HCT116 (cell line): ENCODE measurements at regions not wholly inside any gene's neighbourhood (a gene's known extent, or its start where the extent isn't known, plus 50 kb on each side); places are given as distances from the start of the nearest gene placed in this dataset.
A peak's percentile ranks its signal among the peaks of the same experiment; 100 is the strongest.

Source experiments
- ATAC-seq: fragments of 200-7000 bp; cut with Tn5 transposase; 2 replicates; pipeline ENCODE4 v1.9.1; 2020; ENCODE audit warnings: mild to moderate bottlenecking, moderate library complexity
- BruUV-seq: library from RNA; stranded (reverse); fragments of 400-500 nt; replicated peaks from 2 replicates; lab custom pipeline; 2021; lab: Mats Ljungman, UMichigan
- CTCF ChIA-PET: fragments of 300-600 bp; sonication (Branson Sonifier 250); formaldehyde crosslinking; loops from one replicate; lab custom pipeline; 2021; ENCODE audit warnings: antibody characterized with exemption; lab: Charles Lee
- POLR2A ChIA-PET: fragments of 300-600, 350-600 bp; sonication (Branson Sonifier 250); formaldehyde crosslinking; loops from one replicate; lab custom pipeline; 2021; ENCODE audit warnings: antibody characterized with exemption; lab: Charles Lee
- RAD21 ChIA-PET, 2 experiments: fragments of 300-600 bp; sonication (Branson Sonifier 250); formaldehyde crosslinking; loops; one replicate each; lab custom pipeline; 2023; ENCODE audit warnings: low total read pairs in 2 of 2; ENCODE audit not compliant: uncharacterized antibody in 2 of 2, unreplicated experiment in 2 of 2, low non-redundant PET in 1 of 2; lab: Charles Lee
- DNase-seq: peaks from one replicate; pipeline ENCODE4 v3.0.0-alpha.2; 2010; ENCODE audit warnings: low read depth, low spot score
- H2AFZ ChIP-seq: fragments of 200-600 bp; shearing (Covaris generic), sonication (generic); 2 replicates; pipeline ENCODE4 v1.6.1; 2017; ENCODE audit warnings: low read depth, mixed run types, mixed read lengths, antibody characterized with exemption, low read length; ENCODE audit not compliant: poor library complexity, severe bottlenecking
- H3K27ac ChIP-seq: 2 replicates; pipeline ENCODE4 v1.5.1; 2012; ENCODE audit warnings: low read depth, low read length
- H3K27me3 ChIP-seq: fragments of 200-600 bp; sonication (generic); 2 replicates; pipeline ENCODE4 v1.6.1; 2016; ENCODE audit warnings: mixed run types, low read length, mixed read lengths; ENCODE audit not compliant: insufficient read depth
- H3K36me3 ChIP-seq, 2 experiments: fragments of 200-500 bp in 1 of 2; fragments of 200-600 bp in 1 of 2; sonication (Bioruptor generic) in 1 of 2; sonication (generic) in 1 of 2; 2 replicates each; pipeline versions ENCODE4 v1.5.1 to v1.6.1; 2014 to 2016; ENCODE audit warnings: low read length in 2 of 2, inconsistent platforms in 1 of 2, mixed read lengths in 1 of 2, mixed run types in 1 of 2; ENCODE audit not compliant: insufficient read depth in 2 of 2, control insufficient read depth in 1 of 2
- H3K4me1 ChIP-seq, 2 experiments: fragments of 200-600 bp in 1 of 2; sonication (generic) in 1 of 2; 2 replicates each; pipeline versions ENCODE4 v1.5.1 to v1.6.1; 2012 to 2017; ENCODE audit warnings: low read length in 2 of 2, inconsistent platforms in 1 of 2, mild to moderate bottlenecking in 1 of 2, mixed read lengths in 1 of 2, mixed run types in 1 of 2, moderate library complexity in 1 of 2; ENCODE audit not compliant: insufficient read depth in 2 of 2, control insufficient read depth in 1 of 2
- H3K4me2 ChIP-seq: fragments of 200-600 bp; sonication (generic); 2 replicates; pipeline ENCODE4 v1.6.1; 2017; ENCODE audit warnings: mixed run types, low read length, mixed read lengths
- H3K4me3 ChIP-seq, 2 experiments: fragments of 200-600 bp in 1 of 2; sonication (generic) in 1 of 2; replicated peaks in 1 of 2; 2 replicates each; pipeline ENCODE4 v1.5.1; 2011 to 2016; ENCODE audit warnings: low read length in 2 of 2, control low read depth in 1 of 2, low read depth in 1 of 2, mild to moderate bottlenecking in 1 of 2, mixed read lengths in 1 of 2, mixed run types in 1 of 2
- H3K79me2 ChIP-seq: fragments of 200-600 bp; sonication (generic); 2 replicates; pipeline ENCODE4 v1.6.1; 2017; ENCODE audit warnings: mild to moderate bottlenecking, mixed run types, low read length, moderate library complexity, mixed read lengths; ENCODE audit not compliant: insufficient read depth
- H3K9ac ChIP-seq: fragments of 200-600 bp; sonication (generic); 2 replicates; pipeline ENCODE4 v1.6.1; 2016; ENCODE audit warnings: low read length, mixed read lengths
- H3K9me2 ChIP-seq: fragments of 200-600 bp; sonication (generic), shearing (Covaris generic); 2 replicates; pipeline ENCODE4 v1.6.1; 2017; ENCODE audit warnings: mixed run types, mild to moderate bottlenecking, moderate library complexity; ENCODE audit not compliant: insufficient read depth
- H3K9me3 ChIP-seq, 2 experiments: fragments of 200-500 bp in 1 of 2; fragments of 200-600 bp in 1 of 2; sonication (Bioruptor generic) in 1 of 2; sonication (generic) in 1 of 2; 2 replicates each; pipeline ENCODE4 v1.6.1; 2014 to 2017; ENCODE audit warnings: low read length in 2 of 2, mixed read lengths in 2 of 2, inconsistent platforms in 1 of 2, low read depth in 1 of 2, mild to moderate bottlenecking in 1 of 2, mixed run types in 1 of 2, moderate library complexity in 1 of 2; ENCODE audit not compliant: control insufficient read depth in 1 of 2, insufficient read depth in 1 of 2
- H4K20me1 ChIP-seq: fragments of 200-600 bp; sonication (generic), shearing (Covaris generic); 2 replicates; pipeline ENCODE4 v1.6.1; 2017; ENCODE audit warnings: mixed run types, mild to moderate bottlenecking, moderate library complexity; ENCODE audit not compliant: insufficient read depth
- ATF3 ChIP-seq: IDR thresholded peaks from 2 replicates; pipeline ENCODE4 v1.6.1; 2012
- CBX3 ChIP-seq: IDR thresholded peaks from 2 replicates; pipeline ENCODE4 v1.6.1; 2012; ENCODE audit warnings: low read depth
- CEBPB ChIP-seq: IDR thresholded peaks from 2 replicates; pipeline ENCODE4 v1.6.1; 2012; ENCODE audit warnings: low read depth
- CTCF ChIP-seq, 3 experiments: fragments of 200-600 bp in 1 of 3; sonication (generic) in 1 of 3; IDR thresholded peaks in 2 of 3; conservative IDR thresholded peaks in 1 of 3; 2 replicates each; pipeline ENCODE4 v1.5.1; 2012 to 2017; ENCODE audit warnings: low read depth in 2 of 3, low read length in 2 of 3, antibody characterized with exemption in 1 of 3, borderline replicate concordance in 1 of 3, control low read depth in 1 of 3, mild to moderate bottlenecking in 1 of 3, mixed read lengths in 1 of 3, mixed run types in 1 of 3, moderate library complexity in 1 of 3; ENCODE audit not compliant: insufficient read depth in 1 of 3
- EGR1 ChIP-seq: IDR thresholded peaks from 2 replicates; pipeline ENCODE4 v1.6.1; 2012; ENCODE audit warnings: low read depth
- EZH2 ChIP-seq: fragments of 200-600 bp; sonication (generic); IDR thresholded peaks from 2 replicates; pipeline ENCODE4 v1.6.1; 2017; ENCODE audit warnings: antibody characterized with exemption, mixed run types
- FOSL1 ChIP-seq: IDR thresholded peaks from 2 replicates; pipeline ENCODE4 v1.6.1; 2012; ENCODE audit warnings: low read depth
- JUND ChIP-seq: IDR thresholded peaks from 2 replicates; pipeline ENCODE4 v1.6.1; 2012
- POLR2A ChIP-seq: IDR thresholded peaks from 2 replicates; pipeline ENCODE4 v1.7.0; 2011; ENCODE audit warnings: borderline replicate concordance; ENCODE audit not compliant: insufficient read depth, insufficient read length; ENCODE audit errors: extremely low read depth
- POLR2AphosphoS5 ChIP-seq: IDR thresholded peaks from 2 replicates; pipeline ENCODE4 v1.6.1; 2011; ENCODE audit warnings: mild to moderate bottlenecking, low read depth, low read length, moderate library complexity
- RAD21 ChIP-seq: IDR thresholded peaks from 2 replicates; pipeline ENCODE4 v1.6.1; 2012; ENCODE audit warnings: low read depth, mild to moderate bottlenecking
- SIN3A ChIP-seq: IDR thresholded peaks from 2 replicates; pipeline ENCODE4 v1.6.1; 2012; ENCODE audit warnings: low read depth
- SP1 ChIP-seq: IDR thresholded peaks from 2 replicates; pipeline ENCODE4 v1.6.1; 2012; ENCODE audit warnings: low read depth
- SRF ChIP-seq: IDR thresholded peaks from 2 replicates; pipeline ENCODE4 v1.6.1; 2012; ENCODE audit warnings: low read depth
- TCF7L2 ChIP-seq: IDR thresholded peaks from 2 replicates; pipeline ENCODE4 v1.7.0; 2011; ENCODE audit warnings: borderline replicate concordance, inconsistent platforms; ENCODE audit not compliant: insufficient read depth, insufficient read length; ENCODE audit errors: extremely low read depth
- YY1 ChIP-seq: IDR thresholded peaks from 2 replicates; pipeline ENCODE4 v1.6.1; 2011; ENCODE audit warnings: low read length, low read depth, moderate library complexity, mild to moderate bottlenecking; ENCODE audit not compliant: insufficient replicate concordance; ENCODE audit errors: extremely low read depth
- ZBTB33 ChIP-seq: IDR thresholded peaks from 2 replicates; pipeline ENCODE4 v1.6.1; 2011; ENCODE audit warnings: mild to moderate bottlenecking, low read length, moderate library complexity; ENCODE audit not compliant: insufficient replicate concordance; ENCODE audit errors: extremely low read depth
- ZFX ChIP-seq: fragments of 450-650 bp; IDR thresholded peaks from 2 replicates; pipeline ENCODE4 v1.6.1; 2017
- ZNF274 ChIP-seq: fragments of 200-500 bp; sonication (Bioruptor generic); IDR thresholded peaks from 2 replicates; pipeline ENCODE4 v1.6.1; 2014; ENCODE audit warnings: mild to moderate bottlenecking, low read depth, low read length, inconsistent platforms
- intact Hi-C: fragments of 100-400 bp; cut with micrococcal nuclease; formaldehyde crosslinking; loops from 2 replicates; pipeline ENCODE4 v1.10.0; 2022
- TF ChIP-seq, protein P1 (sequence below): IDR thresholded peaks from 2 replicates; pipeline ENCODE4 v1.6.1; 2012; ENCODE audit warnings: low read depth

- RAD21 ChIA-PET = no interaction called here
- CTCF ChIA-PET = no interaction called here
- Histone ChIP-seq H3K9me3 (no peaks in the 10 kb centered on the region; a peak in 1 of 4 replicates), H3K9ac (0 out of 2 replicates have a peak overlapping the region, but pooled peaks have one; percentile 3), H3K79me2 (no peaks in the 10 kb centered on the region), H3K27ac (peak overlapping the region; percentile 64), H4K20me1 (no peaks in the 10 kb centered on the region), H3K27me3 (no peaks in the 10 kb centered on the region), H2AFZ (peak overlapping the region; percentile 68), H3K9me2 (no peaks in the 10 kb centered on the region), H3K4me1 (peaks cover 12 to 18% of the 10 kb centered on the region in 2 experiments), H3K4me2 (peak overlapping the region; percentile 61), H3K4me3 (no peak overlapping the region), H3K36me3 (no peaks in the 10 kb centered on the region)
- intact Hi-C loops = no loop called here
- no TSS peak for BruUV-seq
- ATAC-seq (peak; percentile 99), DNase-seq (peak; percentile 86)
- POLR2A ChIA-PET = no interaction called here
- TF ChIP-seq POLR2A (no peak), ZFX (no peak), FOSL1 (peak; percentile 99), TCF7L2 (peak; percentile 95), CEBPB (peak; percentile 37; the same call in 1 of the 2 replicates), CBX3 (peak; percentile 90; the same call in 1 of the 2 replicates), JUND (peak; percentile 98), CTCF (IDR thresholded peaks at IDR 0.05 in 2 of 3, conservative IDR thresholded peaks at IDR 0.05 in 1 of 3; ENCODE audit: borderline replicate concordance in 1 of 3, insufficient read depth in 1 of 3, low read depth in 2 of 3, low read length in 2 of 3) (no peak), ATF3 (peak; percentile 76), SRF (peak; percentile 74), ZBTB33 (no peak), POLR2AphosphoS5 (no peak), YY1 (no peak), EZH2 (no peak), ZNF274 (no peak), SP1 (peak; percentile 82), SIN3A (peak; percentile 31; the same call in 1 of the 2 replicates), EGR1 (peak; percentile 28; the same call in 1 of the 2 replicates), RAD21 (0 out of 2 replicates have a peak, but pooled peaks have one; percentile 8)
- TF ChIP-seq, protein P1, sequence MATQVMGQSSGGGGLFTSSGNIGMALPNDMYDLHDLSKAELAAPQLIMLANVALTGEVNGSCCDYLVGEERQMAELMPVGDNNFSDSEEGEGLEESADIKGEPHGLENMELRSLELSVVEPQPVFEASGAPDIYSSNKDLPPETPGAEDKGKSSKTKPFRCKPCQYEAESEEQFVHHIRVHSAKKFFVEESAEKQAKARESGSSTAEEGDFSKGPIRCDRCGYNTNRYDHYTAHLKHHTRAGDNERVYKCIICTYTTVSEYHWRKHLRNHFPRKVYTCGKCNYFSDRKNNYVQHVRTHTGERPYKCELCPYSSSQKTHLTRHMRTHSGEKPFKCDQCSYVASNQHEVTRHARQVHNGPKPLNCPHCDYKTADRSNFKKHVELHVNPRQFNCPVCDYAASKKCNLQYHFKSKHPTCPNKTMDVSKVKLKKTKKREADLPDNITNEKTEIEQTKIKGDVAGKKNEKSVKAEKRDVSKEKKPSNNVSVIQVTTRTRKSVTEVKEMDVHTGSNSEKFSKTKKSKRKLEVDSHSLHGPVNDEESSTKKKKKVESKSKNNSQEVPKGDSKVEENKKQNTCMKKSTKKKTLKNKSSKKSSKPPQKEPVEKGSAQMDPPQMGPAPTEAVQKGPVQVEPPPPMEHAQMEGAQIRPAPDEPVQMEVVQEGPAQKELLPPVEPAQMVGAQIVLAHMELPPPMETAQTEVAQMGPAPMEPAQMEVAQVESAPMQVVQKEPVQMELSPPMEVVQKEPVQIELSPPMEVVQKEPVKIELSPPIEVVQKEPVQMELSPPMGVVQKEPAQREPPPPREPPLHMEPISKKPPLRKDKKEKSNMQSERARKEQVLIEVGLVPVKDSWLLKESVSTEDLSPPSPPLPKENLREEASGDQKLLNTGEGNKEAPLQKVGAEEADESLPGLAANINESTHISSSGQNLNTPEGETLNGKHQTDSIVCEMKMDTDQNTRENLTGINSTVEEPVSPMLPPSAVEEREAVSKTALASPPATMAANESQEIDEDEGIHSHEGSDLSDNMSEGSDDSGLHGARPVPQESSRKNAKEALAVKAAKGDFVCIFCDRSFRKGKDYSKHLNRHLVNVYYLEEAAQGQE = no peak
Measured at GRCh38 chr14:44316647-44317440, 190.2 kb downstream of the FSCB start.
